BLaER1 treated with 17β-estradiol and CSF1 and Interleukin-3, amounts not matched to agents 10 nM and 100 nM (cell line): ENCODE measurements at regions not wholly inside any gene's neighbourhood (a gene's known extent, or its start where the extent isn't known, plus 50 kb on each side); places are given as distances from the start of the nearest gene placed in this dataset.

ENCODE experiments used
- H3K27ac ChIP-seq, 11 experiments: shearing (Covaris generic); formaldehyde crosslinking; 2 replicates each; pipeline ENCODE4 v1.8.1; 2022
- H3K27me3 ChIP-seq, 11 experiments: shearing (Covaris generic); formaldehyde crosslinking; 2 replicates each; pipeline ENCODE4 v1.8.1; 2022
- H3K36me3 ChIP-seq, 11 experiments: shearing (Covaris generic); formaldehyde crosslinking; 2 replicates each; pipeline ENCODE4 v1.8.1; 2022
- H3K4me1 ChIP-seq, 10 experiments: shearing (Covaris generic); formaldehyde crosslinking; 2 replicates each; pipeline ENCODE4 v1.8.1; 2022
- H3K4me2 ChIP-seq, 11 experiments: shearing (Covaris generic); formaldehyde crosslinking; 2 replicates each; pipeline ENCODE4 v1.8.1; 2022
- H3K4me3 ChIP-seq, 10 experiments: shearing (Covaris generic); formaldehyde crosslinking; 2 replicates each; pipeline ENCODE4 v1.8.1; 2022
- H3K9ac ChIP-seq, 11 experiments: shearing (Covaris generic); formaldehyde crosslinking; 2 replicates each; pipeline ENCODE4 v1.8.1; 2022
- H3K9me3 ChIP-seq, 11 experiments: shearing (Covaris generic); formaldehyde crosslinking; replicated peaks in 1 of 11; 2 replicates each; pipeline ENCODE4 v1.8.1; 2022
- H4K20me1 ChIP-seq, 11 experiments: shearing (Covaris generic); formaldehyde crosslinking; 2 replicates each; pipeline ENCODE4 v1.8.1; 2022
- Cebpa-rat ChIP-seq, 11 experiments: shearing (Covaris generic); IDR thresholded peaks; 2 replicates each; pipeline ENCODE4 v1.8.1; 2022

- Histone ChIP-seq H3K4me1 (no peaks in the 10 kb centered on the region), H3K9me3 (no peaks in the 10 kb centered on the region), H3K36me3 (no peaks in the 10 kb centered on the region), H3K27ac (no peak overlapping the region), H3K27me3 (no peaks in the 10 kb centered on the region), H3K4me2 (no peak overlapping the region), H3K4me3 (no peak overlapping the region), H4K20me1 (no peaks in the 10 kb centered on the region), H3K9ac (no peak overlapping the region)
- TF ChIP-seq Cebpa-rat (IDR thresholded peaks at IDR 0.05): no peak
Observed at GRCh38 chr13:75170311-75170710, 311.7 kb downstream of the TBC1D4 start.

DNA sequence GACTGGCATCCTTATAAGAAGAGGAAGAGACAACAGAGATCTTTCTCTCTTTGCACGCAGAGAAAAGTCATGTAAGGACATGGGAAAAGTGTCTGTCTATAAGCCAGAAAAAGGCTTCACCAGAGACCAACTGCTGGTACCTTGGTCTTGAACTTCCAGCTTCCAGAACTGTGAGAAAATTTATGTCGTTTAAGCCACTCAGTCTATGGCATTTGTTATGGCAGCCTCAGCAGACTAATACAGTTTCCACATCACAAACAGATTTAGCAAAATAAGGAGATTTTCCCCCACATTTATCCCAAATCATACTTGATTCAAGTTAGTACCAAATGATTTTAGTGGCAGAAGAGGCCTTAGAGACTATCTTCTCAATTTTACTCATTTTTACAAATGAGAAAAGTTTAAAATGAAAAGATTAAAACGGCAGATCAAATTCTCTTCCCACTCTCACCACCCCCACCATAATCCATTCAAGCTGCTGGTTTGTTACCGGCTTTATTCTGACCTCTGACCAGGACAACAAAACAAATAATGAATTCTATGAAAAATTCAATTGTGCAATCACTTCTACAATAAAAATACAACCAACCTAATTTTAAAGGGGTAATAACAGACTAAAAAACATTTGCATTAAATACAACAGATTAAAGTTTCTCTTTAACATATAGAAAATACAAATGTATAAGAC lies 316.3 kb downstream of the TBC1D4 start:
- Histone ChIP-seq H3K27ac (no peak overlapping the region), H3K4me3 (no peak overlapping the region), H3K4me2 (no peak overlapping the region), H3K9ac (no peak overlapping the region), H3K9me3 (no peaks in the 10 kb centered on the region), H3K36me3 (no peaks in the 10 kb centered on the region), H3K27me3 (no peaks in the 10 kb centered on the region), H4K20me1 (no peaks in the 10 kb centered on the region), H3K4me1 (no peaks in the 10 kb centered on the region)
- TF ChIP-seq Cebpa-rat (IDR thresholded peaks at IDR 0.05): no peak

DNA sequence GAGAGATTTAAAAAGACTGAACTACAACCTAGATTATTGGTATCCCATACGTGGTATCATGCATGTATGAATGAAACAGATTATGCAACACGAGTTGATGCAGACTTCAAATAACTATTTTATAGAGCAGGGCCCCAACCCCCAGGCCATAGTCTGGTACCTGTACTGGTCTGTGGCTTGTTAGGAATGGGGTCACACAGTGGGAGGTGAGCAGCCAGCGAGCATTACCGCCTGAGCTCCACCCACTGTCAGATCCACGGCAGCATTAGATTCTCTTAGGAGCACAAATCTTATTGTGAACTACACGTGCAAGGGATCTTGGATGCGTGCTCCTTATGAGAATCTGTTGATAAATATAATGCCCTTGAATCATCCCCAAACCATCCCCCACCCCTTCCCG lies 320.2 kb downstream of the TBC1D4 start:
- no peak overlapping the region for H3K4me2 ChIP-seq
- TF ChIP-seq Cebpa-rat (IDR thresholded peaks at IDR 0.05): no peak
- no peak overlapping the region for H3K27ac ChIP-seq
- no peaks in the 10 kb centered on the region for H4K20me1 ChIP-seq
- H3K36me3 ChIP-seq: no peaks in the 10 kb centered on the region
- no peaks in the 10 kb centered on the region for H3K27me3 ChIP-seq
- no peak overlapping the region for H3K4me3 ChIP-seq
- H3K9ac ChIP-seq: no peak overlapping the region
- H3K9me3 ChIP-seq: peaks cover 0 to 6% (median 0%) of the 10 kb centered on the region in 11 experiments; a peak in 3 of 22 replicates
- H3K4me1 ChIP-seq: no peaks in the 10 kb centered on the region

DNA sequence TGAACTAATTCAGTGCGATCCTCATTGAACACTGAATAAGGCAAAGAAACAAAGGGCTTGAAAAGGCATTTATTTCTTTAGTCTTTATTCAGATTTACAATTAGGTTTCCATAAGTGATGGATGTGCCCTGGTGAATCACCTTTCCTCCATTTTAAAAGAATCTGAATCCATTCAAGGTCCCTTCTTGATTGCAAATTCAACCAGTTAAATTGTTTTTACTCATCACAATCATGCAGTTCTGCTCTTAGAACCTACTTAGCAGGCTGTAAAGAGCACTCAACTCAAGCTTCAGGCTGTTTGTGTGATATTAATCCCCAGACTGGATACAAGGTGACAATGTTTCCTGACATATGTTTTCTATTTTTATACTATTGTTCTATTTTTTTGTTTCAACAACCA lies 321.0 kb downstream of the TBC1D4 start:
- no peaks in the 10 kb centered on the region for H3K27me3 ChIP-seq
- no peak for TF ChIP-seq Cebpa-rat (IDR thresholded peaks at IDR 0.05)
- no peaks in the 10 kb centered on the region for H4K20me1 ChIP-seq
- H3K4me3 ChIP-seq: no peak overlapping the region
- H3K9ac ChIP-seq: no peak overlapping the region
- H3K4me2 ChIP-seq: no peak overlapping the region
- H3K27ac ChIP-seq: no peak overlapping the region
- H3K9me3 ChIP-seq: peaks cover 0 to 15% (median 7%) of the 10 kb centered on the region in 11 experiments; a peak in 12 of 22 replicates
- no peaks in the 10 kb centered on the region for H3K36me3 ChIP-seq
- H3K4me1 ChIP-seq: no peaks in the 10 kb centered on the region

DNA sequence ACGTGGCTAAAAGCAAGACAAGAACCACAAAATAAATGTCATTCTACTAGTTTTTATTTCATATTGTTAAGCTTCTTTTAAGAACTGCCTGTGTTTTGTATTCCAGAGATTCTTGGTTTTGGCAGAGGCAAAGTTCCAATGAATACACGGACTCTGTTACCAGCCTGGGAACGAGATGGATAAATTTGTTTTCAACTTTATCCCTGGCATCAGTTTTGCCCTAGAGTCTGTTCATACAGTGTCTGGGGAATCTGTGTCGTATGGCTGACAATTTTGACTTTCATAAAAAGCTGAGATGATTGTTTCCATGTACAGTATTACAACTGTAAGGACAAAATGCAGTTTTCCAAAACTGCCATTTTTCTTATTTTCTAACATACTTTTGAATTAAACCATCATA lies 327.6 kb downstream of the TBC1D4 start:
- no peak overlapping the region for H3K9ac ChIP-seq
- H3K27ac ChIP-seq: peak overlapping the region in 8 of 11 experiments; percentile 17 to 61 (median 50); a peak in 13 of 22 replicates
- no peaks in the 10 kb centered on the region for H4K20me1 ChIP-seq
- H3K9me3 ChIP-seq: peaks cover 12 to 38% (median 24%) of the 10 kb centered on the region in 11 experiments
- peak overlapping the region in 6 of 11 experiments; percentile 5 to 40 (median 20); a peak in 6 of 22 replicates for H3K4me2 ChIP-seq
- no peaks in the 10 kb centered on the region for H3K36me3 ChIP-seq
- no peaks in the 10 kb centered on the region for H3K27me3 ChIP-seq
- H3K4me1 ChIP-seq: peaks cover 0 to 37% (median 2%) of the 10 kb centered on the region in 10 experiments; a peak in 8 of 20 replicates
- H3K4me3 ChIP-seq: no peak overlapping the region
- TF ChIP-seq Cebpa-rat (IDR thresholded peaks at IDR 0.05): no peak

DNA sequence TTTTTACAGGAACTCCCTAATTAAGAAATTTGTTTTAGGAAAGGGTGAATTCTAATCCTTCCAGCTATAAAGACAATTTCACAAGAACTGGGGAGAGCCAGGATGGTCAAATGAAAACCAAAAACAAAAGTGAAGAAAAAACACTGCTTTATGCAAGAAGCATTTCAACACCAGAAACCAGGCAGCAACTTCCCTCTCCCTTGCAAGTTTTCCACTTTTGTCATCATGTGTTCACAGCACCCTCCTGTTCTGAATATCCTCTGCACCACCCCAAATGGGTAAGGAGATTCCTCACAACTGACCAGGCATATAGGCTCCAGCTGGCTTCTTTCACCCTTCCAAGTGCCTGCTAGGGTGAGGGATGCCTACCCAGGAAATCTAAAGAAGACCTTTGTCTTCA lies 328.1 kb downstream of the TBC1D4 start:
- H3K4me2 ChIP-seq: peak overlapping the region in 7 of 11 experiments; percentile 5 to 40 (median 16); a peak in 9 of 22 replicates
- H3K9ac ChIP-seq: peak overlapping the region in 2 of 11 experiments; percentile 0 to 26; a peak in 3 of 22 replicates
- H3K4me1 ChIP-seq: peaks cover 0 to 37% (median 2%) of the 10 kb centered on the region in 10 experiments; a peak in 8 of 20 replicates
- no peaks in the 10 kb centered on the region for H3K36me3 ChIP-seq
- H3K9me3 ChIP-seq: peaks cover 12 to 38% (median 24%) of the 10 kb centered on the region in 11 experiments
- TF ChIP-seq Cebpa-rat (IDR thresholded peaks at IDR 0.05): peak in 7 of 11 experiments; percentile 20 to 39 (median 35); a peak in 4 of 22 replicates
- no peak overlapping the region for H3K4me3 ChIP-seq
- H3K27me3 ChIP-seq: no peaks in the 10 kb centered on the region
- peak overlapping the region in 9 of 11 experiments; percentile 17 to 61 (median 47); a peak in 16 of 22 replicates for H3K27ac ChIP-seq
- H4K20me1 ChIP-seq: no peaks in the 10 kb centered on the region

GRCh38 chr13:75153386-75153785 lies 328.6 kb downstream of the TBC1D4 start:
- peak overlapping the region in 8 of 11 experiments; percentile 17 to 61 (median 48); a peak in 15 of 22 replicates for H3K27ac ChIP-seq

GRCh38 chr13:75151081-75151643 lies 330.8 kb downstream of the TBC1D4 start:
- no peak overlapping the region for H3K4me3 ChIP-seq
- no peaks in the 10 kb centered on the region for H3K27me3 ChIP-seq
- TF ChIP-seq Cebpa-rat (IDR thresholded peaks at IDR 0.05): no peak
- peaks cover 0 to 37% (median 2%) of the 10 kb centered on the region in 10 experiments; a peak in 8 of 20 replicates for H3K4me1 ChIP-seq
- H3K9me3 ChIP-seq: peaks cover 8 to 31% (median 18%) of the 10 kb centered on the region in 11 experiments; a peak in 21 of 22 replicates
- peak overlapping the region in 1 of 11 experiments; percentile 4; a peak in 1 of 22 replicates for H3K4me2 ChIP-seq
- H3K9ac ChIP-seq: no peak overlapping the region
- H4K20me1 ChIP-seq: no peaks in the 10 kb centered on the region
- H3K27ac ChIP-seq: no peak overlapping the region
- no peaks in the 10 kb centered on the region for H3K36me3 ChIP-seq

More at GRCh38 chr13:75153386-75153785, 328.6 kb downstream of the TBC1D4 start:
- no peaks in the 10 kb centered on the region for H3K27me3 ChIP-seq
- no peak for TF ChIP-seq Cebpa-rat (IDR thresholded peaks at IDR 0.05)
- peak overlapping the region in 5 of 11 experiments; percentile 1 to 40 (median 16); a peak in 6 of 22 replicates for H3K4me2 ChIP-seq
- peak overlapping the region in 2 of 11 experiments; percentile 0 to 26; a peak in 3 of 22 replicates for H3K9ac ChIP-seq
- peaks cover 0 to 37% (median 2%) of the 10 kb centered on the region in 10 experiments; a peak in 8 of 20 replicates for H3K4me1 ChIP-seq
- H3K9me3 ChIP-seq: peaks cover 12 to 38% (median 24%) of the 10 kb centered on the region in 11 experiments
- H3K36me3 ChIP-seq: no peaks in the 10 kb centered on the region
- no peaks in the 10 kb centered on the region for H4K20me1 ChIP-seq
- no peak overlapping the region for H3K4me3 ChIP-seq

DNA sequence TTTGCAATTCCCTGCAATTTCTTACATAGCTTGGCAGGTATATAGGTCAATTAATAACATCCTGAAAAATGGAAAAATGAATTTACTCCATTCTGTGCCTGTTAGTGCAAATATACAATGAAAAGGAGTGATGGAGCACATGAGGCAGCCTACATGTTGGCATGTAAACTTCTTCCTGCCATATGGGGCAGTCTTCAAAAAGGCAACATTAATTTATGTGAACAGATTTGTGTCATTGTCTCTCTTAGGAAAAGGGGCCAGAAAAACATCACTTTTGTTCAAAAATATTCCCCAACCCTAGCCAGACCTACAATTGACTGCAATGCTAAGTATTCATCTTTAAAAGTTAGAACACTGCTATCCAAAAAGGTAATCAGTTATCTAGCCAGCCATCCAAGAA lies 332.2 kb downstream of the TBC1D4 start:
- Histone ChIP-seq H3K9me3 (peaks cover 8 to 21% (median 13%) of the 10 kb centered on the region in 11 experiments; a peak in 20 of 22 replicates), H3K36me3 (no peaks in the 10 kb centered on the region)

More for the DNA sequence above, 332.2 kb downstream of the TBC1D4 start:
- no peak overlapping the region for H3K27ac ChIP-seq
- no peak overlapping the region for H3K4me3 ChIP-seq
- H3K4me2 ChIP-seq: no peak overlapping the region
- H3K27me3 ChIP-seq: no peaks in the 10 kb centered on the region
- H4K20me1 ChIP-seq: no peaks in the 10 kb centered on the region
- TF ChIP-seq Cebpa-rat (IDR thresholded peaks at IDR 0.05): no peak
- no peak overlapping the region for H3K9ac ChIP-seq
- H3K4me1 ChIP-seq: peaks cover 0 to 40% (median 2%) of the 10 kb centered on the region in 10 experiments; a peak in 8 of 20 replicates
